H1 (cell line): ENCODE measurements at regions not wholly inside any gene's neighbourhood (a gene's known extent, or its start where the extent isn't known, plus 50 kb on each side); places are given as distances from the start of the nearest gene placed in this dataset.

Experiments
- ATF2 ChIP-seq: IDR thresholded peaks from 2 replicates; pipeline ENCODE4 v1.6.1; 2012; ENCODE audit warnings: low read length, inconsistent platforms
- CTCF ChIP-seq, 3 experiments: IDR thresholded peaks; 1 replicate in 2 of 3; 2 replicates in 1 of 3; pipeline versions ENCODE4 v1.5.1 to v1.6.1; 2011; ENCODE audit warnings: low read length in 3 of 3, mild to moderate bottlenecking in 3 of 3, inconsistent platforms in 2 of 3, low read depth in 1 of 3, moderate library complexity in 1 of 3; ENCODE audit not compliant: insufficient read depth in 1 of 3; ENCODE audit errors: control extremely low read depth in 1 of 3
- EP300 ChIP-seq, 2 experiments: IDR thresholded peaks; 1 replicate in 1 of 2; 2 replicates in 1 of 2; pipeline ENCODE4 v1.6.1; 2011 to 2012; ENCODE audit warnings: low read depth in 2 of 2, low read length in 2 of 2, mild to moderate bottlenecking in 2 of 2, borderline replicate concordance in 1 of 2, inconsistent platforms in 1 of 2, moderate library complexity in 1 of 2
- EZH2 ChIP-seq: fragments of 200-600 bp; sonication (generic); IDR thresholded peaks from 2 replicates; pipeline ENCODE4 v1.7.1; 2012; ENCODE audit warnings: low read depth, mild to moderate bottlenecking, moderate library complexity, low read length, inconsistent platforms; ENCODE audit not compliant: severe bottlenecking
- KDM1A ChIP-seq: fragments of 200-600, 300-600 bp; sonication (generic); IDR thresholded peaks from 2 replicates; pipeline ENCODE4 v1.7.1; 2016; ENCODE audit warnings: mild to moderate bottlenecking, low read length, borderline replicate concordance
- MAX ChIP-seq: IDR thresholded peaks from 2 replicates; pipeline ENCODE4 v1.6.1; 2012; ENCODE audit warnings: inconsistent platforms
- POLR2A ChIP-seq, 2 experiments: IDR thresholded peaks; 1 replicate in 1 of 2; 2 replicates in 1 of 2; pipeline ENCODE4 v1.6.1; 2011; ENCODE audit warnings: low read depth in 2 of 2, low read length in 2 of 2, mild to moderate bottlenecking in 2 of 2; ENCODE audit errors: control extremely low read depth in 1 of 2
- POLR2AphosphoS5 ChIP-seq: IDR thresholded peaks from 2 replicates; pipeline ENCODE4 v1.6.1; 2011; ENCODE audit warnings: low read depth, low read length
- RAD21 ChIP-seq, 2 experiments: IDR thresholded peaks in 1 of 2; conservative IDR thresholded peaks in 1 of 2; 2 replicates each; pipeline ENCODE4 v1.6.1; 2011; ENCODE audit warnings: low read depth in 2 of 2, low read length in 2 of 2, improper control_type of control experiment in 1 of 2, inconsistent platforms in 1 of 2, mild to moderate bottlenecking in 1 of 2, moderate library complexity in 1 of 2
- SP1 ChIP-seq: IDR thresholded peaks from 2 replicates; pipeline ENCODE4 v1.6.1; 2011; ENCODE audit warnings: low read depth, low read length
- USF2 ChIP-seq: IDR thresholded peaks from 2 replicates; pipeline ENCODE4 v1.6.1; 2011; ENCODE audit warnings: low read length, improper control_type of control experiment

- TF ChIP-seq RAD21 (IDR thresholded peaks at IDR 0.05 in 1 of 2, conservative IDR thresholded peaks at IDR 0.05 in 1 of 2; ENCODE audit: low read depth in 2 of 2, low read length in 2 of 2) (peak in 1 of 2 experiments; percentile 29; a peak in 2 of 4 replicates), USF2 (no peak), CTCF (IDR thresholded peaks at IDR 0.05; ENCODE audit: control extremely low read depth in 1 of 3, insufficient read depth in 1 of 3, low read depth in 1 of 3, low read length in 3 of 3) (no peak; a peak in 1 of 4 replicates), EP300 (IDR thresholded peaks at IDR 0.05; ENCODE audit: borderline replicate concordance in 1 of 2, low read depth in 2 of 2, low read length in 2 of 2) (no peak), KDM1A (no peak), MAX (no peak), ATF2 (no peak), SP1 (no peak), POLR2A (IDR thresholded peaks at IDR 0.05; ENCODE audit: control extremely low read depth in 1 of 2, low read depth in 2 of 2, low read length in 2 of 2) (no peak), EZH2 (no peak), POLR2AphosphoS5 (no peak)
Measured at GRCh38 chr7:125059861-125060456, 130.3 kb upstream of the POT1 start.
